LHCN-M2 (cell line): ENCODE measurements at regions not wholly inside any gene's neighbourhood (a gene's known extent, or its start where the extent isn't known, plus 50 kb on each side); places are given as distances from the start of the nearest gene placed in this dataset.
A peak's percentile ranks its signal among the peaks of the same experiment; 100 is the strongest.

Experiments
- DNase-seq: peaks from one replicate; pipeline ENCODE4 v3.0.0-alpha.2; 2012; ENCODE audit warnings: low read depth

GRCh38 chr14:84108746-84109457 lies 1421.0 kb upstream of the FLRT2 start:
- DNase-seq, result no peak

DNA sequence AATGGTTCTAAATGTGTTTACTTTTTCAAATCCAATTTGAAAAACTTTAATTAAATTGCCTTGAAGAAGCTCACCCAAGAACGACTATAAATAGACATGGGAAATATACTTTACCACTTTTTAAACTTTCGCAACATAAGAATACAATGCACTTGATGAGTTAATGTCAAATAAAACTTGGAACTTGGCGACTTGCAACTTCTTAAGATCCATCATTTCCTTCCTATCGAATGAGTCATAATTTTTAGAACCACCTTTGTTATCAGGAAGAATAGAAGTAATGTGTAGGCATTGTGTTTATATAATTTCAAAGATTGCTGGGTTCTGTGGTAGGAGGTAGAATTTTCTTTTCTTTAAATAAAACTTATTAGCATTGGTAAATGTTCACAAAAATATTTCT lies 1417.4 kb upstream of the FLRT2 start:
- DNase-seq, result no peak

- no peak for DNase-seq
Measured at GRCh38 chr14:84125676-84126075, 1404.3 kb upstream of the FLRT2 start.

DNA sequence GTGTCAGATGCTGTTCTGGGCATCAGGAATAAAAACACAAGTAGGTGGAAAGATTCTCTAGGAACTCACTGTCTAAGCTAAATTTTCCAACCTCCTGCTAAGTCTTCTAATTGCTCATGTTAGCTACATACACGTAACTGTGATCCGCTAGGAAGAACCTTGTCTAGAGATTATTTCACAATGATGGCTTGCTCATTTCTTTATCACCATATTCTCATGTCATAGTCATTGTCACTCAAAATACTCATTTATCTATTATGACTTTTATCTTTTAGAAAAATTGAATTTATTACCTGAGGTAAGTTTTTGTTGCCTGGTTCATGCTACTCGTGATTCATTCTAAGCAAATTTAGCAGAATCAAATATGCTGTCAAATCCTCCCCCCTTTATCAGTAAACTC lies 1402.4 kb upstream of the FLRT2 start:
- no peak for DNase-seq

- DNase-seq, result no peak
Measured at GRCh38 chr14:84128050-84128449, 1401.9 kb upstream of the FLRT2 start.

GRCh38 chr14:84129007-84129406 lies 1400.9 kb upstream of the FLRT2 start:
- DNase-seq, result no peak

DNA sequence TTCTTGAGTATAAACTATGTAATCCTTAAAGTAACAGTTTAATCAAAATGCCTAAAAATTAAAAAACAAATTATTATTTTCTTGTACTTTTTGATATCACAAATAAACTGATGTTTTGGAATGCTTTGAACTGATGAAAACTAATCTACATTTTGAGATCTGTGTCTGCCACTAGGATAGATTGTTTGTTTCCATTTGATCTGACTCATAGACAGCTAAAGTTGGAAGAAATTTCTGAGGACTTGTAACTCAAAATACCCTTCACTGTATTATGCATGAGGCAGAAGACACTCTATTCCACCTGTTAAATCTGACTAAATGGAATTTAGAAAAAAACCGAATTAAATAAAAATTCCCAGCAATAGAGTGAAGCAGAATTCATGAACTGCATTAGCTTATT lies 1400.0 kb upstream of the FLRT2 start:
- DNase-seq, result no peak

- no peak for DNase-seq
Measured at GRCh38 chr14:84131924-84132323, 1398.0 kb upstream of the FLRT2 start.

DNA sequence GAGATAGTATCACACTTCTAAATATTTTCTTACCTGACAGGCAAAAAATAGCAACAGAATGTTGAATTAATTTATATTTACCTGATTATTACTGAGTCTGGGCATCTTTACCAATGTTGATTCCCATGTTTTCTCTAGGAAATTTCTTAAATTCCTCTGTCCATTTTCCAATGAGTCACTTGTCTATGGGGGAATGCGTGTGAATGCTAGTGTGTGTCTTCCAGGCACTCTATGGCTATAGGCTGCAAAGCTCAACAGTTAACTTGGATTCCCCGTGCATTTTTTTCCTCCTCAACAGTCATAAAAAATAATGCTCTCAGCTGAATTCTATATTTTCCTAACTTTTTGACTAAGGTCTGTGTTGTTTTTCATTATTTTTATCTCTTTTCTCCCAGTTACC lies 1385.8 kb upstream of the FLRT2 start:
- no peak for DNase-seq

DNA sequence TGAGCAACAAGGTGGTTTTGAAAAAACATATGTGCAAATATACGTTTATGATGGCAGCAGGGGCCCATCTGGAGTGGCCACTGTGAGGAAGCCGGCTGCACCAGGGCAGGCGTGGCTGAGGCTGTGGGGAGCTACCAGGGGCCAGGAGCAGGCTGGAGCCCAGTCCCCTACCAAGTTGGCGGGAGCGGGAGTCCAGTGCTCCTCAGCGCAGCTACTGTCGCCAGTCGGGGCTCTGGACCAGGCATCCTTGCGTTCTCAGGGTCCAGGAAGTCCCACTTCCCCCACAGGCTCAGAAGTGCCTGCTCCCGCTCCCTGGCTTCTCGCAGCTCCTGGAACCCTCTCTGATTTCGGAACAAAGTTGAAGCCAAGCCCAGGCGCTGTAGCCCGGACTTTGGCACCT lies 1377.5 kb upstream of the FLRT2 start:
- no peak for DNase-seq

DNA sequence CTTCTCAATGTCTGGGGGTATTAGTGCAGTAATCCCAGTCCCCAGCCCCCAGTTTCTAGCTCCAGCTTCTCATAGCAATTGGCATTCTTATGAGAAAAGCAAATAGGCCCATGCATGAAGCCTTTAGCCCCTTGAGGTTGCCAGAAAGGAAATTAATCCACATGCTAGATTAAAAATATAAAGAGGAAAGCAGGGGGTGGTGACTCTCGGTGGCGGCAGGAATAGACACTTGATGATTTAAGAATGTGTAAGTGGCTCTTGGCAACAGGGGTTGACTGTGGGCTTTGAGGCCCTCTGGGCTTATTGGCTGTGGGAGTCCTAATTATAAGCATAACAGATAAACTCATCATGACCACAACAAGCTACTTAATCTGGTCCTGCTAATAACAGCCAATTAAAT lies 1367.3 kb upstream of the FLRT2 start:
- no peak for DNase-seq

- no peak for DNase-seq
Measured at GRCh38 chr14:84167026-84167425, 1362.9 kb upstream of the FLRT2 start.

DNA sequence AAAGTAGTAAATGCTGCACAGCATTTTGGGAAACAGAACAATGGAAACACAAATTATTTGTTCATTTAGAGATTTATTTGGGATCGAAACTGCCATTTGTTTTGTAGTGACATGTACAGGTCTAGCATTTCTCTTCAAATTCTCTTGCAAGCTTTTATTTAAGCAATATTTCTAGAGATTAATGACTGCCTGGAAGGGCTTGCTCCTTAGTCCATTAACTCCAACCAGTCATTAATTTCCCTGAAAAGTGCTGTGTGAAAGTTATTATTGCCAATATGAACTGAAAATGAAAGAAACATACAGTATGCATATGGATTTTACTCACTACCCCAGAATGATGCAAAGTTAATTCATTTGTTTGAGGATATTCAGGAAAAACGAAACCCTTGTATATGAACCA lies 1349.6 kb upstream of the FLRT2 start:
- DNase-seq, result no peak

DNA sequence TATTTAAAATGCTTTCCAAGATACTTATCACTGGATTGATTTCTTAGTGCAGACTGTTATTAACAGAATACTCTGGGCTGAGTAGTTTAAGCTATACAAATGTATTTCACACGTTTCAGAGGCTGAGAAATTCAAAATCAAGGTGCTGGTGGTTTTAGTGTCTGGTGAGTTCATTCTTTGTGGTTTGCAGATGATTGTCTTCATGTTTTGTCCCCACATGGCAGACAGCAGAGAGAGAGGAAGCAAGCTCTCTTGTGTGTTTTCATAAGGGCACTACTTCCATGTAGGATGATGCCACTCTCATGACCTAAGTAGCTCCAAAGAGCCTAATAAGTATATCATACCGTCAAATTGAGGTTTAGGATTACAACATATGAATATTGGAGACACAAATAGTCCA lies 1348.9 kb upstream of the FLRT2 start:
- no peak for DNase-seq

- no peak for DNase-seq
Measured at GRCh38 chr14:84195514-84195913, 1334.4 kb upstream of the FLRT2 start.

DNA sequence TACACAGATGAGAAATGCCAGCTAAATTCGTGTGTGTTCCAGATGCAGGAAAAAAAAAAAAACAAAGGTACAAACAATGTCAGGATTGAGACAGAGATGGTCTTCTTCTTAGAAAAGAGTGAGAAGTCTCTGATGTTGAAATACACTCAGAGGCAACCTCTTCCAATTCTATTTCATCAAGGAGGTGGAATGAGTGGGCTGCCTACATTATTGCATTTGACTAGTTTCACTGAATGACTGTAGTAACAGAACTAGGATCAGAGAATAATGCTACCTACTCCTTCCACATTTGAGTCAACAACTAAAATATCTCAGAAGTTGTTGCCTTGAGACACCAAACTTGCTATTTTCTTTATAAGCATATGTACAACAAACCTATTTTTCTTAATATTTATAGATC lies 1332.2 kb upstream of the FLRT2 start:
- DNase-seq, result no peak

- no peak for DNase-seq
Measured at GRCh38 chr14:84202486-84202885, 1327.5 kb upstream of the FLRT2 start.

GRCh38 chr14:84203896-84204295 lies 1326.0 kb upstream of the FLRT2 start:
- no peak for DNase-seq

- DNase-seq, result no peak
Measured at GRCh38 chr14:84208451-84208850, 1321.5 kb upstream of the FLRT2 start.

- DNase-seq, result no peak
Measured at GRCh38 chr14:84209031-84209430, 1320.9 kb upstream of the FLRT2 start.

DNA sequence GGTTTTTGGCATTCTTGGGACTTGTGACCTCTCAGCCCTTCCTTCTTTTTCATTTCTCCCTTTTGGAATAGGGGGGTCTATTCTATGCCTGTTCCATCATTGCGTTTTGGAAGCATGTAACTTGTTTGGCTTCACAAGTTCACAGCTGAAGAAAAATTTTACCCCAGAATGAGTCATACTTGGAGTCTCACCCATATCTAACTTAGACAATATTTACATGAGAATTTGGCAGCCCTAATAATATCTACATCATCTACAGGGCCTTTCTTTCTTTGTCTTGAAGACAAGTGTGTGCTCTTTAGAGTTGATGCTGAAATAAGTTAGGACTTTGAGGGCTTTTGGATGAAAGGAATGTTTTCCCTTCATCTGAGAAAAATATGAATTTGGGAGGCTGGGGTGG lies 1312.9 kb upstream of the FLRT2 start:
- no peak for DNase-seq

- no peak for DNase-seq
Measured at GRCh38 chr14:84225268-84225667, 1304.7 kb upstream of the FLRT2 start.

DNA sequence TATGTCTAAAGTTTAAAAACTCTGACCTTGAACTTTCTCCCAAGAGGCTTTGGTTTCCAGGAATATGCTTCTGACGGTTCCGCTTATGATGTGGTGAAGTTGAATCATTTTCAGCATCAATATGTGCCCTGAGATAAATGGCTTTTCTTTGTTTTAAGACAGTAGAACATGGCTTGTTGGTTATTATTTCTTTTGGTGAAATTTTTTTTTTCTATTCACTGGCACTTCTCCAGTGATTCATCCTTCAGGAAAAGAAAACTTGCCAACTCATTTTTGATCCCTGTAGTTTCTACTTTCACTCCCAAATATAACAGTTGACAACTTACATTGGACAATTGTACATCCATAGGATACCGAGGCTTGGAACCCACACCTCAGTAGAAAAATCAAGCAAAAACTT lies 1301.2 kb upstream of the FLRT2 start:
- peak; percentile 35 for DNase-seq

GRCh38 chr14:84234281-84234680 lies 1295.7 kb upstream of the FLRT2 start:
- DNase-seq, result peak; percentile 6
